LNCaP clone FGC (cell line): ENCODE measurements at regions not wholly inside any gene's neighbourhood (a gene's known extent, or its start where the extent isn't known, plus 50 kb on each side); places are given as distances from the start of the nearest gene placed in this dataset.

Source experiments
- DNase-seq: peaks from one replicate; pipeline ENCODE4 v3.0.0-alpha.2; 2011; ENCODE audit warnings: low read depth
- H3K4me3 ChIP-seq: 2 replicates; pipeline ENCODE4 v1.5.1; 2011; ENCODE audit warnings: mild to moderate bottlenecking, low read depth, low read length, control low read depth
- TF ChIP-seq, protein P1 (sequence below): IDR thresholded peaks from 2 replicates; pipeline ENCODE4 v1.5.1; 2012; ENCODE audit warnings: mild to moderate bottlenecking; ENCODE audit not compliant: control insufficient read depth, insufficient read depth; ENCODE audit errors: extremely low read depth

DNA sequence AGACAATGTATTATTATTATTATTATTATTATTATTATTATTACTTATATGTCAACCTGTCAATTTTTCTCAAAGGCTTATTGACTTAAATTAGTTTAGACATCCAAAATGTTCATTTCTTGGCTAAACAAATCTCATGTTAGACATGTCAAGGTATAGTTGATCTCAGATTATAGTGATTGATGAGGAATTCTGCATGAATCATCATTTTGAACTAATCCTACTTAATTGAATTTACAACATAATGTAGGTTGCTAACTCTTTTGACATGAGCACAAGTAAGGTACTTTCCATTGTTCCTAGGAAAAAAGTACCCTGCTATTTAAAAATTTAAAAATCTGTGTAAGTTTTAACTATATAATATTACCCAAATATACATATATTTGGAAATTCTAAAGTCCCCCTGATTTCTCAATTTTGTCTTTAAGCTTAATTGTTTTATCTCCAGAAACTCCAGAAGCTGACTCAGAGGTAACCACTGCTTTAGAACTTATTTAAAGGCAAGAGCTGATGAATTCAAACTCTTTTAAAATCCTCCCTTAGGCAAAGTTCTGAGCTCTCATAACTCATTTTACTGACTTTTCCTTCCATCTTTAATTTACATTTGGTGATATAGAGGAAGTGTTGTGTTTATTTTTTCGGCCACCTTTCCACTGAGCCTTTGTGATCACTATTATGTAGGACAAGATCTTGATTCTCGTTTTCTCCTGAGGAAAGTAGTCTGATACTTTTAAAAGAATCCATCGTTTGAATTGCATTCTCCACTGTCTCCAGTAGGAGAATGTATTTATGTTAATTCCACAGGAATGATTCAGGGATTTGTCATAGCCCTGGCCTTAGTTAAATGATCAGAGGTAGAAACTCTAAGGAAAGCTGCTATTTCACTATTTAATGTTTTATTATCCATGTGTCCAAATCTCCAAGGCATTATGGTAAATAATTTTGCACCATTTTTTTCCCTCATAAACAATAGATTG is 1304.5 kb downstream of the AACS start:
- no peak for DNase-seq
- TF ChIP-seq, protein P1, sequence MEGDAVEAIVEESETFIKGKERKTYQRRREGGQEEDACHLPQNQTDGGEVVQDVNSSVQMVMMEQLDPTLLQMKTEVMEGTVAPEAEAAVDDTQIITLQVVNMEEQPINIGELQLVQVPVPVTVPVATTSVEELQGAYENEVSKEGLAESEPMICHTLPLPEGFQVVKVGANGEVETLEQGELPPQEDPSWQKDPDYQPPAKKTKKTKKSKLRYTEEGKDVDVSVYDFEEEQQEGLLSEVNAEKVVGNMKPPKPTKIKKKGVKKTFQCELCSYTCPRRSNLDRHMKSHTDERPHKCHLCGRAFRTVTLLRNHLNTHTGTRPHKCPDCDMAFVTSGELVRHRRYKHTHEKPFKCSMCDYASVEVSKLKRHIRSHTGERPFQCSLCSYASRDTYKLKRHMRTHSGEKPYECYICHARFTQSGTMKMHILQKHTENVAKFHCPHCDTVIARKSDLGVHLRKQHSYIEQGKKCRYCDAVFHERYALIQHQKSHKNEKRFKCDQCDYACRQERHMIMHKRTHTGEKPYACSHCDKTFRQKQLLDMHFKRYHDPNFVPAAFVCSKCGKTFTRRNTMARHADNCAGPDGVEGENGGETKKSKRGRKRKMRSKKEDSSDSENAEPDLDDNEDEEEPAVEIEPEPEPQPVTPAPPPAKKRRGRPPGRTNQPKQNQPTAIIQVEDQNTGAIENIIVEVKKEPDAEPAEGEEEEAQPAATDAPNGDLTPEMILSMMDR, result no peak
- H3K4me3 ChIP-seq, result no peak overlapping the region

DNA sequence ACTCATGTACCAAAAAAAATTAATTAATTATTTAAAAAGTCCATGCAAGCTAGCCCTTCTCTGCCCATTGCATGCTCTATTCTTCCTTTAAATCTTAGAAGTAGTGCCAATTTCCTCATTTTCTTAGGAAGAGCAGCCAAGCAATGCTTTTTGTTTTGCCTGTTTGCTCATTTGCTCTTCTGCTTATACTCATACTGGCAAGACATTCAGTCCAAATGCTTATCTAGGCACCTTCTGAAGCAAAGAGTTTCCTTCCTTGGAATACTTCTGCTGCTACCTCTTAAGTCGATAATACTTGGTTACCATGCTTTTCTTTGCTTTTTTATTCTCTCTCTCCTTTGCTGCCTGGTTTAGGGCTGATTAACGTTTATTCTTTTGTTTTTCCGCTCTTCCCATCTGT is 1318.3 kb downstream of the AACS start:
- H3K4me3 ChIP-seq, result no peak overlapping the region
- no peak for DNase-seq
- TF ChIP-seq, protein P1, result no peak

DNA sequence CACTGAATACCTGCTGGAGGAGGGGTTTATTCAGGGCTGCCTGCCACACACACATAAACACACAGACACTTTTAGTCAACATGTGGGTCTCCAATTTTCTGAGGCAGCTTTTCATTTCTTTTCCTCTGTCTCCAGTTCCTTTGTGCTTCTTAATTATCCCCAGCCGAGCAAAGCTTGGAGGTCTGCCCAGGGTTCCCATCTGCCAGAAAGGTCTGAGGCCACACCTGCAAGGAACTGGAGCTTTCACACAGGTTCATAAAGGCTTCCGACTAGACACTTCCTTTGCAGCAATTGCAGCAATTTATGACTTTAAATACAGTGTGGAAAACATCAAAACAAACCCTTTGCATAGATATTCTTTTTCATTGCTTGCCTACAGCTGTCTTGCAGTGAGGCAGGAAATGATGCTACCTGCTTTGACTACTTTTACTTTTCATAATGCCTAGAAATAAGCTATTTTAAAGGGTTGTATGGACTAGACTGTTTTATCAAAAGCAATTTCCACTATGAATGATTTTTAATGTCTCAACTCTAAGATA is 1318.9 kb downstream of the AACS start:
- no peak for DNase-seq
- no peak overlapping the region for H3K4me3 ChIP-seq
- TF ChIP-seq, protein P1, result no peak

DNA sequence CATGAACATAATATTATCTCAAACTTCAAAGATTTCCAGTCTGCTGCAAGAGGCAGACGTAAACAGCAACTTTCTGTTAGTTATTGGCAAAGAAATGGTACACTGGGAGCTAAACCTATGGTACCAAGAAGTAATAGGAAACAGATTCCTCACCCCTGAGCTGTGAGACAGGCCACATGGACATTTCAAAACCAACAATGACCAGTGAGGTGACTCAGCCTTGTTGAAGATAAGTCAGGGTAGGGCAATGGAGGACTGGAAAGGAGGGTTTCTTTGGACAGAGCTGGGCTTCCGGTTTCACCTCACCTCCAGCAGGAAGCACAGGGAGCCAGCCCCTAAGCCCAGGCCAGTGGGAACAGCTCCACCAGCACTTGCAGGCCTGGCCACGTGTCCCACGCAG is 1320.5 kb downstream of the AACS start:
- TF ChIP-seq, protein P1, result no peak
- no peak overlapping the region for H3K4me3 ChIP-seq
- no peak for DNase-seq

DNA sequence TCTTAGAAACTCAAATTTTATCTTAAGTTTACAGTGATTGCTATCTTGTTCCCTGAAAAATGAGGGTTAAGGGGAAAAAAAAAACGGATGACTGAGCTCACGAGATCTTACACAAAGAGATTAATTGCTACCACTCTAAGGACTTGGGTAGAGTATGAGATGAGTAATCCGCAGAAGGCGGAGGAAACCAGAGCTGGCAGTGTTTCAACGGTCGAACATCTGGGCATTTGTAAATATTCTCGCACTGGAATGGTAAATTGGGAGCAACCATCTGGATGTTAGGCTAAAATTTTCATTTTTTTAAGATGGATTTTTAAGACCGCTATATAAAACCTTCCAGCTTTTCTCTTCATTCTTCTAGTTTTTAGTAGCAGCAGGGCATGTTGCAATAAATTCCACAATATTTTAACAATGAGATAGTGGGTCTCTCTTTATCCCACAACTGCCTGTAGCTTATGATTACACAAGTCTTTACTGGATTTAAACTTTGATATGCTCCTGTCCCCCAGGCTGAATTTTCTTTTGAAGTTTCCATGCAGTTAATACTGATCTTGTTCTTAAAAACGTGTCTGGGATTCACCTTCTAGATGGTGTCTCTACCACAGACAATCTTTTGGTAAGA is 1324.1 kb downstream of the AACS start:
- no peak overlapping the region for H3K4me3 ChIP-seq
- DNase-seq, result no peak
- TF ChIP-seq, protein P1, result no peak

DNA sequence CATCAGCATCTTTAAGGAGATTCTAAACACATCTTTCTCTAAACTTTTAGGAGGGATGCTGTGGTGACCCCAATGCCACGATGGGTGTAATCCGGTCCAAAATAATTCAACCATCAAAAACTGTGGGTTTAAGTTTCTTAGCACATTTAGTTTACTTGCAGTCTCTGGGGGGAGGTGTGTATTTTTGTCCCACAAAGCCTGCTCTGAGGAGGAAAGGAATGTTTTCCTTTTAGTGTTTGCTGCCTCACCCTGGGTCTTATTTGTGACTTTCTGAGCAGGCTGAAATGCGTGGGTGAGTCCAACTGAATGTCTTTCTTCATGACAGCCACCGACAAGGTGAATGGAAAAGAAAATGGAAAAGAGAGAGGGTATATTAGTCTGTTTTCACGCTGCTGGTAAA is 1324.7 kb downstream of the AACS start:
- TF ChIP-seq, protein P1, result no peak
- no peak for DNase-seq
- no peak overlapping the region for H3K4me3 ChIP-seq
